PFSK-1 (cell line): ENCODE measurements at regions not wholly inside any gene's neighbourhood (a gene's known extent, or its start where the extent isn't known, plus 50 kb on each side); places are given as distances from the start of the nearest gene placed in this dataset.

Source experiments
- POLR2AphosphoS5 ChIP-seq: IDR thresholded peaks from 2 replicates; pipeline ENCODE4 v1.6.1; 2012; ENCODE audit warnings: low read depth, mild to moderate bottlenecking, control low read depth, low read length, moderate library complexity
- SIN3A ChIP-seq: IDR thresholded peaks from 2 replicates; pipeline ENCODE4 v1.6.1; 2012; ENCODE audit warnings: mild to moderate bottlenecking, low read length, moderate library complexity, borderline replicate concordance; ENCODE audit not compliant: insufficient read depth
- TAF1 ChIP-seq: IDR thresholded peaks from 2 replicates; pipeline ENCODE4 v1.6.1; 2012; ENCODE audit warnings: low read length, control low read depth, borderline replicate concordance; ENCODE audit not compliant: insufficient read depth

- TF ChIP-seq SIN3A (no peak), TAF1 (no peak), POLR2AphosphoS5 (no peak)
Observed at GRCh38 chr5:174558190-174558589, 166.2 kb upstream of the MSX2 start.
